GM23338 (cell line): ENCODE measurements at regions not wholly inside any gene's neighbourhood (a gene's known extent, or its start where the extent isn't known, plus 50 kb on each side); places are given as distances from the start of the nearest gene placed in this dataset.

Source experiments
- ATAC-seq: fragments of 200-7000 bp; cut with Tn5 transposase; 3 replicates; pipeline ENCODE4 v1.9.1; 2020
- DNase-seq: peaks from one replicate; pipeline ENCODE4 v3.0.0-alpha.2; 2015; ENCODE audit warnings: low spot score
- H2AFZ ChIP-seq: fragments of 200-600 bp; sonication (generic); 2 replicates; pipeline ENCODE4 v1.8.0; 2016; ENCODE audit warnings: antibody characterized with exemption, mild to moderate bottlenecking, moderate library complexity
- H3F3A ChIP-seq: fragments of 200-600 bp; sonication (generic); replicated peaks from 2 replicates; pipeline ENCODE4 v1.8.0; 2017; ENCODE audit warnings: antibody characterized with exemption, mixed run types, low read depth
- H3K27ac ChIP-seq: fragments of 200-600 bp; sonication (generic); 2 replicates; pipeline ENCODE4 v1.6.1; 2016; ENCODE audit warnings: low read depth
- H3K27me3 ChIP-seq: fragments of 200-600 bp; sonication (generic); 2 replicates; pipeline ENCODE4 v1.8.0; 2016; ENCODE audit warnings: mild to moderate bottlenecking, mixed run types, moderate library complexity; ENCODE audit not compliant: insufficient read depth
- H3K36me3 ChIP-seq: fragments of 200-600 bp; sonication (generic); 2 replicates; pipeline ENCODE4 v1.8.0; 2016; ENCODE audit warnings: mild to moderate bottlenecking; ENCODE audit not compliant: insufficient read depth
- H3K4me1 ChIP-seq: fragments of 200-600 bp; sonication (generic); 2 replicates; pipeline ENCODE4 v1.8.0; 2016; ENCODE audit warnings: mild to moderate bottlenecking, moderate library complexity; ENCODE audit not compliant: insufficient read depth
- H3K4me2 ChIP-seq: fragments of 200-600 bp; sonication (generic); 2 replicates; pipeline ENCODE4 v1.7.1; 2017; ENCODE audit warnings: mixed run types
- H3K4me3 ChIP-seq: fragments of 200-600 bp; sonication (generic); 2 replicates; pipeline ENCODE4 v1.6.1; 2016; ENCODE audit warnings: mixed run types
- H3K79me2 ChIP-seq: fragments of 200-600 bp; sonication (generic); replicated peaks from 2 replicates; pipeline ENCODE4 v1.8.0; 2017; ENCODE audit warnings: mild to moderate bottlenecking; ENCODE audit not compliant: insufficient read depth
- H3K9me2 ChIP-seq: fragments of 200-600 bp; sonication (generic); 2 replicates; pipeline ENCODE4 v1.8.0; 2017; ENCODE audit not compliant: insufficient read depth
- H4K20me1 ChIP-seq: fragments of 200-600 bp; sonication (generic); replicated peaks from 2 replicates; pipeline ENCODE4 v1.8.0; 2017; ENCODE audit warnings: mild to moderate bottlenecking; ENCODE audit not compliant: insufficient read depth
- H3K27ac Mint-ChIP-seq: 2 replicates; pipeline ENCODE4 v1.8.0; 2020; ENCODE audit warnings: inconsistent platforms, mild to moderate bottlenecking, moderate library complexity, mixed read lengths
- H3K27me3 Mint-ChIP-seq: 3 replicates; pipeline ENCODE4 v1.8.0; 2022; ENCODE audit warnings: low read depth, mild to moderate bottlenecking, moderate library complexity, mixed read lengths, inconsistent platforms; ENCODE audit not compliant: insufficient read depth, poor library complexity
- H3K36me3 Mint-ChIP-seq: 3 replicates; pipeline ENCODE4 v1.8.0; 2021; ENCODE audit warnings: low read depth, mild to moderate bottlenecking, inconsistent platforms, moderate library complexity, mixed read lengths
- H3K4me1 Mint-ChIP-seq: 3 replicates; pipeline ENCODE4 v1.8.0; 2020; ENCODE audit warnings: mild to moderate bottlenecking, inconsistent platforms, mixed read lengths
- H3K4me3 Mint-ChIP-seq: 3 replicates; pipeline ENCODE4 v1.8.0; 2021; ENCODE audit warnings: moderate library complexity, mild to moderate bottlenecking, inconsistent platforms, mixed read lengths
- H3K9me3 Mint-ChIP-seq: 3 replicates; pipeline ENCODE4 v1.8.0; 2020; ENCODE audit warnings: moderate library complexity, mild to moderate bottlenecking, inconsistent platforms, mixed read lengths
- CREB1 ChIP-seq: fragments of 250-450 bp; sonication (Bioruptor Pico); IDR thresholded peaks from 2 replicates; pipeline ENCODE4 v1.5.0; 2020; ENCODE audit warnings: low read depth, mild to moderate bottlenecking, moderate library complexity
- CTCF ChIP-seq, 2 experiments: fragments of 200-600 bp in 1 of 2; sonication (generic) in 1 of 2; conservative IDR thresholded peaks; 2 replicates each; pipeline versions ENCODE4 v1.5.1 to v1.6.1; 2016 to 2017; ENCODE audit warnings: antibody characterized with exemption in 2 of 2, low read depth in 2 of 2, mild to moderate bottlenecking in 2 of 2, moderate library complexity in 1 of 2
- ETS1 ChIP-seq: IDR thresholded peaks from 2 replicates; pipeline ENCODE4 v1.6.1; 2016; ENCODE audit warnings: antibody characterized with exemption
- EZH2 ChIP-seq: fragments of 200-600 bp; sonication (generic); IDR thresholded peaks from one replicate; pipeline ENCODE4 v1.8.0; 2017; ENCODE audit warnings: antibody characterized with exemption, mild to moderate bottlenecking, low read depth; ENCODE audit not compliant: unreplicated experiment
- EZH2phosphoT487 ChIP-seq: fragments of 200-600 bp; sonication (generic); IDR thresholded peaks from one replicate; pipeline ENCODE4 v1.8.1; 2018; ENCODE audit warnings: antibody characterized with exemption; ENCODE audit not compliant: unreplicated experiment
- JUNB ChIP-seq: IDR thresholded peaks from one replicate; pipeline ENCODE4 v1.6.1; 2016; ENCODE audit warnings: antibody characterized with exemption; ENCODE audit not compliant: unreplicated experiment
- NANOG ChIP-seq: IDR thresholded peaks from 2 replicates; pipeline ENCODE4 v1.6.1; 2016; ENCODE audit warnings: antibody characterized with exemption, borderline replicate concordance
- POLR2AphosphoS5 ChIP-seq: IDR thresholded peaks from 2 replicates; pipeline ENCODE4 v1.6.1; 2016; ENCODE audit warnings: antibody characterized with exemption, low read depth
- STAT1 ChIP-seq: IDR thresholded peaks from one replicate; pipeline ENCODE4 v1.6.1; 2016; ENCODE audit warnings: antibody characterized with exemption; ENCODE audit not compliant: unreplicated experiment
- ZNF114 ChIP-seq: fragments of 250-450 bp; sonication (Bioruptor Pico); IDR thresholded peaks from 2 replicates; pipeline ENCODE4 v1.5.0; 2020; ENCODE audit warnings: mild to moderate bottlenecking, moderate library complexity
- ZNF331 ChIP-seq: fragments of 250-450 bp; sonication (Bioruptor Pico); IDR thresholded peaks from 2 replicates; pipeline ENCODE4 v1.5.0; 2020; ENCODE audit warnings: low read depth, mild to moderate bottlenecking, moderate library complexity
- ZNF462 ChIP-seq: fragments of 250-450 bp; sonication (Bioruptor Pico); IDR thresholded peaks from 2 replicates; pipeline ENCODE4 v1.5.0; 2020; ENCODE audit warnings: mild to moderate bottlenecking, moderate library complexity
- TF ChIP-seq, protein P1 (sequence below): IDR thresholded peaks from one replicate; pipeline ENCODE4 v1.6.1; 2018; ENCODE audit warnings: antibody characterized with exemption; ENCODE audit not compliant: unreplicated experiment

- Mint-ChIP-seq H3K36me3 (no peaks in the 10 kb centered on the region), H3K4me3 (no peak overlapping the region), H3K9me3 (no peaks in the 10 kb centered on the region), H3K27ac (no peak overlapping the region), H3K4me1 (no peaks in the 10 kb centered on the region), H3K27me3 (peaks cover 1% of the 10 kb centered on the region)
- H3K4me3 ChIP-seq, result no peak overlapping the region
- no peaks in the 10 kb centered on the region for H3K36me3 ChIP-seq
- H3K9me2 ChIP-seq, result no peaks in the 10 kb centered on the region
- H3K79me2 ChIP-seq, result no peaks in the 10 kb centered on the region
- H2AFZ ChIP-seq, result no peak overlapping the region
- DNase-seq (no peak), ATAC-seq (no peak)
- H3K27ac ChIP-seq, result no peak overlapping the region
- H3K4me2 ChIP-seq, result no peak overlapping the region
- TF ChIP-seq, protein P1, sequence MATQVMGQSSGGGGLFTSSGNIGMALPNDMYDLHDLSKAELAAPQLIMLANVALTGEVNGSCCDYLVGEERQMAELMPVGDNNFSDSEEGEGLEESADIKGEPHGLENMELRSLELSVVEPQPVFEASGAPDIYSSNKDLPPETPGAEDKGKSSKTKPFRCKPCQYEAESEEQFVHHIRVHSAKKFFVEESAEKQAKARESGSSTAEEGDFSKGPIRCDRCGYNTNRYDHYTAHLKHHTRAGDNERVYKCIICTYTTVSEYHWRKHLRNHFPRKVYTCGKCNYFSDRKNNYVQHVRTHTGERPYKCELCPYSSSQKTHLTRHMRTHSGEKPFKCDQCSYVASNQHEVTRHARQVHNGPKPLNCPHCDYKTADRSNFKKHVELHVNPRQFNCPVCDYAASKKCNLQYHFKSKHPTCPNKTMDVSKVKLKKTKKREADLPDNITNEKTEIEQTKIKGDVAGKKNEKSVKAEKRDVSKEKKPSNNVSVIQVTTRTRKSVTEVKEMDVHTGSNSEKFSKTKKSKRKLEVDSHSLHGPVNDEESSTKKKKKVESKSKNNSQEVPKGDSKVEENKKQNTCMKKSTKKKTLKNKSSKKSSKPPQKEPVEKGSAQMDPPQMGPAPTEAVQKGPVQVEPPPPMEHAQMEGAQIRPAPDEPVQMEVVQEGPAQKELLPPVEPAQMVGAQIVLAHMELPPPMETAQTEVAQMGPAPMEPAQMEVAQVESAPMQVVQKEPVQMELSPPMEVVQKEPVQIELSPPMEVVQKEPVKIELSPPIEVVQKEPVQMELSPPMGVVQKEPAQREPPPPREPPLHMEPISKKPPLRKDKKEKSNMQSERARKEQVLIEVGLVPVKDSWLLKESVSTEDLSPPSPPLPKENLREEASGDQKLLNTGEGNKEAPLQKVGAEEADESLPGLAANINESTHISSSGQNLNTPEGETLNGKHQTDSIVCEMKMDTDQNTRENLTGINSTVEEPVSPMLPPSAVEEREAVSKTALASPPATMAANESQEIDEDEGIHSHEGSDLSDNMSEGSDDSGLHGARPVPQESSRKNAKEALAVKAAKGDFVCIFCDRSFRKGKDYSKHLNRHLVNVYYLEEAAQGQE, result no peak
- no peak for TF ChIP-seq JUNB
- TF ChIP-seq ZNF114 (CRISPR knock-in tag), result no peak
- no peak for TF ChIP-seq NANOG
- no peak for TF ChIP-seq ZNF462 (CRISPR knock-in tag)
- no peak for TF ChIP-seq ETS1
- TF ChIP-seq ZNF331 (CRISPR knock-in tag), result no peak
- no peak for TF ChIP-seq EZH2phosphoT487
- no peak for TF ChIP-seq CTCF (conservative IDR thresholded peaks at IDR 0.05; ENCODE audit: low read depth in 2 of 2)
- TF ChIP-seq CREB1 (CRISPR knock-in tag), result no peak
- TF ChIP-seq EZH2, result no peak
- TF ChIP-seq STAT1, result no peak
- no peak for TF ChIP-seq POLR2AphosphoS5
- no peaks in the 10 kb centered on the region for H3F3A ChIP-seq
- H3K27me3 ChIP-seq, result peaks cover 6% of the 10 kb centered on the region; the same call in 1 of the 2 replicates
- no peaks in the 10 kb centered on the region for H3K4me1 ChIP-seq
- no peaks in the 10 kb centered on the region for H4K20me1 ChIP-seq
These were observed 143.5 kb upstream of the CHRDL1 start for GRCh38 chrX:110938977-110939732.
